HepG2 (cell line): ENCODE measurements at regions not wholly inside any gene's neighbourhood (a gene's known extent, or its start where the extent isn't known, plus 50 kb on each side); places are given as distances from the start of the nearest gene placed in this dataset.
"Not testable (repeated sequence)": the region's sequence is repeated elsewhere in the genome, so short reads cannot be mapped to it uniquely, and the experiment has no call there.

ENCODE experiments used
- ATAC-seq: fragments of 200-7000 bp; cut with Tn5 transposase; 3 replicates; pipeline ENCODE4 v1.9.1; 2020; ENCODE audit warnings: mild to moderate bottlenecking, moderate library complexity
- BruUV-seq: library from RNA; stranded (reverse); fragments of 400-500 nt; replicated peaks from 2 replicates; lab custom pipeline; 2021; lab: Mats Ljungman, UMichigan
- CTCF ChIA-PET: fragments of 300-600 bp; formaldehyde crosslinking; extraction: SDS; loops from one replicate; lab custom pipeline; 2021; ENCODE audit warnings: low total read pairs, inconsistent platforms, low intra/inter-chr PET ratio; lab: Yijun Ruan, JAX
- POLR2A ChIA-PET: fragments of 350-600 bp; sonication (Branson Sonifier 250); formaldehyde crosslinking; loops from one replicate; lab custom pipeline; 2020; ENCODE audit warnings: antibody characterized with exemption, inconsistent platforms; lab: Yijun Ruan, JAX
- DNase-seq: peaks from one replicate; pipeline ENCODE4 v3.0.0-alpha.2; 2015; ENCODE audit warnings: low spot score
- FAIRE-seq: peaks from 3 replicates; lab custom pipeline; 2011; peaks lifted over from hg19 to GRCh38; lab: Jason Lieb, UNC
- H2AFZ ChIP-seq: one replicate; pipeline ENCODE4 v1.6.1; 2011; ENCODE audit warnings: low read length, inconsistent platforms
- H3K27ac ChIP-seq: fragments of 300-600 bp; 3 replicates; pipeline ENCODE4 v1.8.0; 2011; ENCODE audit warnings: mixed run types, mild to moderate bottlenecking, mixed read lengths, low read length, inconsistent platforms; ENCODE audit not compliant: insufficient read depth; ENCODE audit errors: extremely low read length
- H3K27me3 ChIP-seq, 2 experiments: fragments of 200-600 bp in 1 of 2; 2 replicates in 1 of 2; 3 replicates in 1 of 2; pipeline versions ENCODE4 v1.6.0 to v1.8.0; 2011; ENCODE audit warnings: low read length in 2 of 2, mild to moderate bottlenecking in 2 of 2, moderate library complexity in 2 of 2, inconsistent platforms in 1 of 2; ENCODE audit not compliant: insufficient read depth in 2 of 2, control insufficient read depth in 1 of 2
- H3K36me3 ChIP-seq, 2 experiments: fragments of 200-600 bp in 1 of 2; replicated peaks in 1 of 2; 2 replicates in 1 of 2; 3 replicates in 1 of 2; pipeline versions ENCODE4 v1.5.1 to v1.8.0; 2011; ENCODE audit warnings: low read length in 2 of 2, inconsistent platforms in 1 of 2; ENCODE audit not compliant: insufficient read depth in 2 of 2, control insufficient read depth in 1 of 2
- H3K4me1 ChIP-seq: 2 replicates; pipeline ENCODE4 v1.5.1; 2012; ENCODE audit warnings: low read length, inconsistent platforms; ENCODE audit not compliant: insufficient read depth
- H3K4me2 ChIP-seq: 2 replicates; pipeline ENCODE4 v1.6.0; 2011; ENCODE audit warnings: low read depth, low read length, inconsistent platforms
- H3K4me3 ChIP-seq, 3 experiments: fragments of 200-600 bp in 1 of 3; sonication (generic), shearing (Covaris generic) in 1 of 3; replicated peaks in 1 of 3; 2 replicates each; pipeline ENCODE4 v1.5.1; 2011 to 2016; ENCODE audit warnings: low read length in 3 of 3, inconsistent platforms in 2 of 3, low read depth in 2 of 3, mild to moderate bottlenecking in 2 of 3, control low read depth in 1 of 3, mixed read lengths in 1 of 3; ENCODE audit not compliant: insufficient read depth in 1 of 3
- H3K79me2 ChIP-seq: one replicate; pipeline ENCODE4 v1.6.1; 2011; ENCODE audit warnings: low read length, inconsistent platforms; ENCODE audit not compliant: insufficient read depth
- H3K9ac ChIP-seq: 2 replicates; pipeline ENCODE4 v1.6.0; 2011; ENCODE audit warnings: mild to moderate bottlenecking, low read depth, low read length, inconsistent platforms; ENCODE audit not compliant: insufficient read depth
- H3K9me3 ChIP-seq: 2 replicates; pipeline ENCODE4 v1.5.1; 2012; ENCODE audit warnings: mild to moderate bottlenecking, low read length
- H4K20me1 ChIP-seq: 2 replicates; pipeline ENCODE4 v1.6.0; 2011; ENCODE audit warnings: inconsistent platforms, mild to moderate bottlenecking, low read length, moderate library complexity; ENCODE audit not compliant: insufficient read depth
- WGBS: methylation state at CpG from one replicate; pipeline ENCODE4 v1.1.6; 2017; ENCODE audit warnings: low lambda C conversion rate; 5-methylcytosine and 5-hydroxymethylcytosine counted together
- in situ Hi-C: cut with HindIII; loops from 2 replicates; pipeline ENCODE4 v1.10.0; 2017; ENCODE audit warnings: low pct_unique_long_range_greater_than_20kb; ENCODE audit not compliant: extremely low pct_ligation_motif_present
- intact Hi-C: fragments of 100-400 bp; cut with micrococcal nuclease; formaldehyde crosslinking; loops from one replicate; pipeline ENCODE4 v1.10.0; 2022; ENCODE audit not compliant: unreplicated experiment

DNA sequence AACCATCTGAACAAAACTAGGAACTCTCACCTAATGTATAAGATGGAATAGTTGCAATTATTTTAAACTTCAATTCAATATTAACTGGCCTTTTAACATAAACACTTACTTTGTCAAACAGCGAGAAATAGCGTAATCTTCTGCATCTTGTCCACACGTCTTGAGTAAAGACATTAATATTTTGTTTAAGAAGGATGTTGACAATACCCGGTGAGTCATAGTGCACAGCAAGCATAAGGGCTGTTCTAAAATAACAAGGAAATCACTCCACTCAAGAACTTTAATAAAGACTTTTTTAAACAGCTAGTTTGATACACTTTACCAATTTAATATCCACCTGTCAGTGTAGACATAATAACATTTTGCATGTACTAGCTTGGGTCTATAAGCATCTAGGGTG, 311.1 kb downstream of the TUBA3C start:
- FAIRE-seq, DNase-seq, ATAC-seq, intact Hi-C loops, H3K9ac ChIP-seq, POLR2A ChIA-PET, H3K36me3 ChIP-seq, in situ Hi-C loops, H3K4me2 ChIP-seq, CTCF ChIA-PET, H3K4me3 ChIP-seq, H3K4me1 ChIP-seq, H3K27ac ChIP-seq, H3K79me2 ChIP-seq, H3K27me3 ChIP-seq, H4K20me1 ChIP-seq, H2AFZ ChIP-seq, BruUV-seq: not testable (repeated sequence)
- H3K9me3 ChIP-seq, result peaks cover 20% of the 10 kb centered on the region
- 2% methylated on average over 4 of the region's 4 CpGs for WGBS

DNA sequence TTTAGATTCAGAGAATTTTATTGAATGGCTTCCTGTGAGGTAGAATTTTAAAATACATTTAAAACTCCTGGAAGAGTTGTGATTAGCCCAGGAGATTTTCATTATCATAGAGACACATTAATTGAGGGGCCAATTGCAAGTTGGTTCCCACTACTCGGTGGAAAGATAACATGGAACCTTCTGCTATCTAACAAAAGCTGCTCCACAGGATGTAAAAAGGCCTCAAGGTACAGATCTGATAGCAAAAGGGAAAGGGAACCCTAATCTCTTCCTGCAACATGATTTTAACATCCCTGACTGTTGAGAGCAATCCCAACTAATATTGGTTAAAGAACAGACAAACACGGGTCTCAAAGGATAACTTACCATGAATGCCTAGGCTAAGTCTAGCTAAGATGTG, 312.3 kb downstream of the TUBA3C start:
- peaks cover 16% of the 10 kb centered on the region for H3K9me3 ChIP-seq
- H3K27me3 ChIP-seq, POLR2A ChIA-PET, BruUV-seq, H3K4me2 ChIP-seq, H3K4me3 ChIP-seq, H4K20me1 ChIP-seq, H3K79me2 ChIP-seq, FAIRE-seq, H3K36me3 ChIP-seq, CTCF ChIA-PET, H3K4me1 ChIP-seq, in situ Hi-C loops, H2AFZ ChIP-seq, DNase-seq, intact Hi-C loops, ATAC-seq, H3K27ac ChIP-seq, H3K9ac ChIP-seq: not testable (repeated sequence)
- 0% methylated on average over 2 of the region's 2 CpGs for WGBS

DNA sequence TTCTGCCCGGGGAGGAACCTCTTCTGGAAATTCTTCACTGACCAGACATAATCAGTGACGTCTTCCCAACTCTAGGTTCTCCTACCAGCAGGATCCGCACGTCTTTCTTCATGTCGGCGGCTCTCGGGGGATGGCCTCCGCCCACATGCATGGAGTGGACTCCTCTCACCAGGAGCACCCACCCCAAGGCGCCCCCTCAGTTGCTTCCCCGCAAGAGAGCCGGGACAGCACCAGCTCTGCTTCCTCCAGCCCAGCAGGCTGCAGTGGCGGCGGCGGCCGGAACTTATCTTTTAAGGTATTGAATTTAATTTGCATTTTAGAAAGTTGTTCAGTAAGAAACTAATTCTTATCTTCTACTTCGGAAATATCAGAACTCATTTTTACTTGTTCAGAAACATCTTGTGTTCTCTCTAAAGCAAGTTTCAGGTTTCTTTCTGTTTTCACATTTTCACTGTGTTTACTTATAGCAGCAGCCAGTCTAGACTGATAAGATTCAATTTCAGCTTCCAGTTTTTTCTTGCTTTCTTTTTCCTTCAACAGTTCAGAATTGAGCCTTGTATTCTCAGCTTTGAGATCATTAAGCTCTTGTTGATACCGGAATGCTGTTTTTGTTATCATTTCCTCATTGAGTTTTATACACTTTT, 343.5 kb downstream of the TUBA3C start:
- H4K20me1 ChIP-seq, H3K4me2 ChIP-seq, H3K27me3 ChIP-seq, intact Hi-C loops, in situ Hi-C loops, POLR2A ChIA-PET, ATAC-seq, H3K36me3 ChIP-seq, H3K9me3 ChIP-seq, H3K27ac ChIP-seq, H3K4me1 ChIP-seq, DNase-seq, CTCF ChIA-PET, H2AFZ ChIP-seq, BruUV-seq, H3K9ac ChIP-seq, FAIRE-seq, H3K4me3 ChIP-seq, H3K79me2 ChIP-seq: not testable (repeated sequence)
- WGBS, result 46% methylated on average over 16 of the region's 17 CpGs

DNA sequence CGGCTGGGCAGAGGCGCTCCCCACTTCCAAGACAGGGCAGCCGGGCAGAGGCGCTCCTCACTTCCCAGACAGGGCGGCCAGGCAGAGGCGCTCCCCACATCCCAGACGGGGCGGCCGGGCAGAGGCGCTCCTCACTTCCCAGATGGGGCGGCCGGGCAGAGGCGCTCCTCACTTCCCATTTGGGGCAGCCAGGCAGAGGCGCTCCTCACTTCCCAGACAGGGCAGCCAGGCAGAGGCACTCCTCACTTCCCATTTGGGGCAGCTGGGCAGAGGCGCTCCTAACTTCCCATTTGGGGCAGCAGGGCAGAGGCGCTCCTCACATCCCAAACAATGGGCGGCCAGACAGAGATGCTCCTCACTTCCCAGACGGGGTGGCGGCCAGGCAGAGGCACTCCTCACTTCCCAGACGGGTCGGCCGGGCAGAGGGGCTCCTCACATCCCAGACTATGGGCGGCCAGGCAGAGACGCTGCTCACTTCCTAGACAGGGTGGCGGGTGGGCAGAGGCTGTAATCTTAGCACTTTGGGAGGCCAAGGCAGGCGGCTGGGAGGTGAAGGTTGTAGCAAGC, 344.4 kb downstream of the TUBA3C start:
- CTCF ChIA-PET, FAIRE-seq: not testable (repeated sequence)

More for the DNA sequence above, 344.4 kb downstream of the TUBA3C start:
- intact Hi-C loops, H3K4me3 ChIP-seq, H3K36me3 ChIP-seq, H3K79me2 ChIP-seq, H3K27me3 ChIP-seq, H3K9ac ChIP-seq, in situ Hi-C loops, H3K4me2 ChIP-seq, BruUV-seq, H3K9me3 ChIP-seq, ATAC-seq, H3K4me1 ChIP-seq, POLR2A ChIA-PET, H3K27ac ChIP-seq, DNase-seq, H2AFZ ChIP-seq, H4K20me1 ChIP-seq: not testable (repeated sequence)
- no CpG with 5 or more reads among the region's 26 CpGs for WGBS
